ENCODE measurements at regions not wholly inside any gene's neighbourhood (a gene's known extent, or its start where the extent isn't known, plus 50 kb on each side); places are given as distances from the start of the nearest gene placed in this dataset.

DNA sequence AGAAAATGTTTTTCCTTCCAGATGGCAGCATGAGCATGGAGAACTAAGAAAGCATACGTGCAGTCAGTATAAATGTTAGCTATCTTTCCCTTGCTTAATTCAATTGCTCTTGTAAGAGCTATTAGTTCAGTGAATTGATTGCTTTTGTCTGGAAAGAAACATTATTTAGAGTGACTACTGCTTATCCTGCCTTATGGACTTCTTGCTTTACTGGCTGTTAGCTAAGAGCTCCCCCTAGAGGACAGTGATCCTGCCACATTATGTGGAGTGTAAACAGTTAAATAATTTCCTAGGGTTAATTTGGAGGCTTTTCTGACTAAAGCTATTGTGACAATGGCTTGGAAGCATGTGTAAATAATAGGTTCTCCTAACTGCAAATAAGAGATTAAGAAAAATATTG lies 1402.4 kb downstream of the FAM133A start:
- no peak overlapping the region for H3K4me3 ChIP-seq (ENCODE audit: low read depth in 1 of 3, low read length in 3 of 3)
- no peak for DNase-seq (ENCODE audit: low spot score)
- H3K27ac ChIP-seq (ENCODE audit: low read depth in 1 of 2, low read length in 2 of 2): no peak overlapping the region
- no peaks in the 10 kb centered on the region for H3K9me3 ChIP-seq (ENCODE audit: control insufficient read depth in 4 of 4, low read length in 3 of 4)
- TF ChIP-seq FOXA1 (IDR thresholded peaks at IDR 0.05): no peak
- no peak for TF ChIP-seq TAF1 (conservative IDR thresholded peaks at IDR 0.05)
- TF ChIP-seq, protein P1, sequence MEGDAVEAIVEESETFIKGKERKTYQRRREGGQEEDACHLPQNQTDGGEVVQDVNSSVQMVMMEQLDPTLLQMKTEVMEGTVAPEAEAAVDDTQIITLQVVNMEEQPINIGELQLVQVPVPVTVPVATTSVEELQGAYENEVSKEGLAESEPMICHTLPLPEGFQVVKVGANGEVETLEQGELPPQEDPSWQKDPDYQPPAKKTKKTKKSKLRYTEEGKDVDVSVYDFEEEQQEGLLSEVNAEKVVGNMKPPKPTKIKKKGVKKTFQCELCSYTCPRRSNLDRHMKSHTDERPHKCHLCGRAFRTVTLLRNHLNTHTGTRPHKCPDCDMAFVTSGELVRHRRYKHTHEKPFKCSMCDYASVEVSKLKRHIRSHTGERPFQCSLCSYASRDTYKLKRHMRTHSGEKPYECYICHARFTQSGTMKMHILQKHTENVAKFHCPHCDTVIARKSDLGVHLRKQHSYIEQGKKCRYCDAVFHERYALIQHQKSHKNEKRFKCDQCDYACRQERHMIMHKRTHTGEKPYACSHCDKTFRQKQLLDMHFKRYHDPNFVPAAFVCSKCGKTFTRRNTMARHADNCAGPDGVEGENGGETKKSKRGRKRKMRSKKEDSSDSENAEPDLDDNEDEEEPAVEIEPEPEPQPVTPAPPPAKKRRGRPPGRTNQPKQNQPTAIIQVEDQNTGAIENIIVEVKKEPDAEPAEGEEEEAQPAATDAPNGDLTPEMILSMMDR (IDR thresholded peaks at IDR 0.05; ENCODE audit: low read depth, low read length, missing input control): peak; percentile 17
- TF ChIP-seq HNF4A (conservative IDR thresholded peaks at IDR 0.05): no peak
- peak in 1 of 2 donors; percentile 52 for TF ChIP-seq RAD21 (IDR thresholded peaks at IDR 0.05)
- no peak for TF ChIP-seq EGR1 (IDR thresholded peaks at IDR 0.05; ENCODE audit: low read depth in 2 of 2)
- no peaks in the 10 kb centered on the region for H3K4me1 ChIP-seq (ENCODE audit: control insufficient read depth in 4 of 4, insufficient read depth in 4 of 4, low read length in 3 of 4)
- WGBS: 78% methylated on average over 1 of the region's 1 CpG
- peaks cover 0 to 3% (median 0%) of the 10 kb centered on the region in 4 donors for H3K27me3 ChIP-seq (ENCODE audit: control insufficient read depth in 4 of 4, insufficient read depth in 4 of 4, low read length in 3 of 4)
- no peaks in the 10 kb centered on the region for H3K36me3 ChIP-seq (ENCODE audit: control insufficient read depth in 4 of 4, insufficient read depth in 3 of 4, low read depth in 1 of 4, low read length in 3 of 4)
- no peak overlapping the region for H3K9ac ChIP-seq (ENCODE audit: low read depth in 1 of 2, low read length in 2 of 2)

DNA sequence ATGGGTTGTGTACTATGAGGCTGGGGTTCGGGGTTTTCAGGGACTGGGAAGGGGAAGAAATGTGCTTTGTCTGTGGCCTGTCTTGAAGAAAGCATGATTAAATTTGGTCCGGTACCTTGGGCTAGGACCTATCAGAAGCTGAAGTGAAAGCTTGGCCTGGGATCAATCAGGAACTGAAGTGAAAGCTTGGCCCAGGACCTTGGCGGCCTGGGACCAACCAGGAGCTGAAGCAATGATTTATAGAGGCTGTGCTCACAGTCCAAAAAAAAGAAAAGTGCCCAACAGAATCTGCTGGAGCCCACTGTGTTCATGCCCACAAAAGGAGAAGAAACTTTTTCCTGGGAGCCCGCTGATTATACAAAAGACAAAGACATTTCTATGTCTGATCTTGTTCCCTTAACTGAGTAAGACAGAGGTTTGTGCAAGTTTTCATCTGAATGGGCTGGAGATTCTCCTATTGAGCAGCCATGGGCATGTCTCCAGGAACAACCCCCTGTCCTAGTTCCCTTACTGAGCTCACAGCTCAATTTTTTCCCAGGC lies 1427.9 kb downstream of the FAM133A start:
- Histone ChIP-seq H3K4me1 (ENCODE audit: control insufficient read depth in 4 of 4, insufficient read depth in 4 of 4, low read length in 3 of 4) (no peaks in the 10 kb centered on the region), H3K9ac (ENCODE audit: low read depth in 1 of 2, low read length in 2 of 2) (no peak overlapping the region), H3K27ac (ENCODE audit: low read depth in 1 of 2, low read length in 2 of 2) (no peak overlapping the region), H3K27me3 (ENCODE audit: control insufficient read depth in 4 of 4, insufficient read depth in 4 of 4, low read length in 3 of 4) (no peaks in the 10 kb centered on the region), H3K9me3 (ENCODE audit: control insufficient read depth in 4 of 4, low read length in 3 of 4) (no peaks in the 10 kb centered on the region), H3K4me3 (ENCODE audit: low read depth in 1 of 3, low read length in 3 of 3) (no peak overlapping the region), H3K36me3 (ENCODE audit: control insufficient read depth in 4 of 4, insufficient read depth in 3 of 4, low read depth in 1 of 4, low read length in 3 of 4) (no peaks in the 10 kb centered on the region)
- no peak for TF ChIP-seq JUND (IDR thresholded peaks at IDR 0.05)
- TF ChIP-seq SP1 (IDR thresholded peaks at IDR 0.05): no peak
- TF ChIP-seq, protein P1 (IDR thresholded peaks at IDR 0.05; ENCODE audit: low read depth, low read length, missing input control): no peak
- TF ChIP-seq, protein P2, sequence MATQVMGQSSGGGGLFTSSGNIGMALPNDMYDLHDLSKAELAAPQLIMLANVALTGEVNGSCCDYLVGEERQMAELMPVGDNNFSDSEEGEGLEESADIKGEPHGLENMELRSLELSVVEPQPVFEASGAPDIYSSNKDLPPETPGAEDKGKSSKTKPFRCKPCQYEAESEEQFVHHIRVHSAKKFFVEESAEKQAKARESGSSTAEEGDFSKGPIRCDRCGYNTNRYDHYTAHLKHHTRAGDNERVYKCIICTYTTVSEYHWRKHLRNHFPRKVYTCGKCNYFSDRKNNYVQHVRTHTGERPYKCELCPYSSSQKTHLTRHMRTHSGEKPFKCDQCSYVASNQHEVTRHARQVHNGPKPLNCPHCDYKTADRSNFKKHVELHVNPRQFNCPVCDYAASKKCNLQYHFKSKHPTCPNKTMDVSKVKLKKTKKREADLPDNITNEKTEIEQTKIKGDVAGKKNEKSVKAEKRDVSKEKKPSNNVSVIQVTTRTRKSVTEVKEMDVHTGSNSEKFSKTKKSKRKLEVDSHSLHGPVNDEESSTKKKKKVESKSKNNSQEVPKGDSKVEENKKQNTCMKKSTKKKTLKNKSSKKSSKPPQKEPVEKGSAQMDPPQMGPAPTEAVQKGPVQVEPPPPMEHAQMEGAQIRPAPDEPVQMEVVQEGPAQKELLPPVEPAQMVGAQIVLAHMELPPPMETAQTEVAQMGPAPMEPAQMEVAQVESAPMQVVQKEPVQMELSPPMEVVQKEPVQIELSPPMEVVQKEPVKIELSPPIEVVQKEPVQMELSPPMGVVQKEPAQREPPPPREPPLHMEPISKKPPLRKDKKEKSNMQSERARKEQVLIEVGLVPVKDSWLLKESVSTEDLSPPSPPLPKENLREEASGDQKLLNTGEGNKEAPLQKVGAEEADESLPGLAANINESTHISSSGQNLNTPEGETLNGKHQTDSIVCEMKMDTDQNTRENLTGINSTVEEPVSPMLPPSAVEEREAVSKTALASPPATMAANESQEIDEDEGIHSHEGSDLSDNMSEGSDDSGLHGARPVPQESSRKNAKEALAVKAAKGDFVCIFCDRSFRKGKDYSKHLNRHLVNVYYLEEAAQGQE (IDR thresholded peaks at IDR 0.05): no peak
- no peak for TF ChIP-seq HNF4A (conservative IDR thresholded peaks at IDR 0.05)
- TF ChIP-seq, protein P3, sequence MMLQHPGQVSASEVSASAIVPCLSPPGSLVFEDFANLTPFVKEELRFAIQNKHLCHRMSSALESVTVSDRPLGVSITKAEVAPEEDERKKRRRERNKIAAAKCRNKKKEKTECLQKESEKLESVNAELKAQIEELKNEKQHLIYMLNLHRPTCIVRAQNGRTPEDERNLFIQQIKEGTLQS (IDR thresholded peaks at IDR 0.05): no peak
- no peak for TF ChIP-seq TAF1 (conservative IDR thresholded peaks at IDR 0.05)
- TF ChIP-seq RAD21 (IDR thresholded peaks at IDR 0.05): no peak
- TF ChIP-seq, protein P4, sequence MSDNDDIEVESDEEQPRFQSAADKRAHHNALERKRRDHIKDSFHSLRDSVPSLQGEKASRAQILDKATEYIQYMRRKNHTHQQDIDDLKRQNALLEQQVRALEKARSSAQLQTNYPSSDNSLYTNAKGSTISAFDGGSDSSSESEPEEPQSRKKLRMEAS (IDR thresholded peaks at IDR 0.05): no peak
- no peak for TF ChIP-seq YY1 (IDR thresholded peaks at IDR 0.05)
- TF ChIP-seq GABPA (IDR thresholded peaks at IDR 0.05 in 1 of 2, conservative IDR thresholded peaks at IDR 0.05 in 1 of 2): no peak
- no peak for TF ChIP-seq RXRA (IDR thresholded peaks at IDR 0.05)
- no peak for TF ChIP-seq FOXA2 (IDR thresholded peaks at IDR 0.05)
- no peak for TF ChIP-seq HNF4G (IDR thresholded peaks at IDR 0.05)
- no peak for TF ChIP-seq EGR1 (IDR thresholded peaks at IDR 0.05; ENCODE audit: low read depth in 2 of 2)
- TF ChIP-seq, protein P5, sequence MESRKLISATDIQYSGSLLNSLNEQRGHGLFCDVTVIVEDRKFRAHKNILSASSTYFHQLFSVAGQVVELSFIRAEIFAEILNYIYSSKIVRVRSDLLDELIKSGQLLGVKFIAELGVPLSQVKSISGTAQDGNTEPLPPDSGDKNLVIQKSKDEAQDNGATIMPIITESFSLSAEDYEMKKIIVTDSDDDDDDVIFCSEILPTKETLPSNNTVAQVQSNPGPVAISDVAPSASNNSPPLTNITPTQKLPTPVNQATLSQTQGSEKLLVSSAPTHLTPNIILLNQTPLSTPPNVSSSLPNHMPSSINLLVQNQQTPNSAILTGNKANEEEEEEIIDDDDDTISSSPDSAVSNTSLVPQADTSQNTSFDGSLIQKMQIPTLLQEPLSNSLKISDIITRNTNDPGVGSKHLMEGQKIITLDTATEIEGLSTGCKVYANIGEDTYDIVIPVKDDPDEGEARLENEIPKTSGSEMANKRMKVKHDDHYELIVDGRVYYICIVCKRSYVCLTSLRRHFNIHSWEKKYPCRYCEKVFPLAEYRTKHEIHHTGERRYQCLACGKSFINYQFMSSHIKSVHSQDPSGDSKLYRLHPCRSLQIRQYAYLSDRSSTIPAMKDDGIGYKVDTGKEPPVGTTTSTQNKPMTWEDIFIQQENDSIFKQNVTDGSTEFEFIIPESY (IDR thresholded peaks at IDR 0.05): no peak
- no peak for TF ChIP-seq NR2F2 (IDR thresholded peaks at IDR 0.05)
- no peak for TF ChIP-seq FOXA1 (IDR thresholded peaks at IDR 0.05)
- 75% methylated on average over 4 of the region's 4 CpGs for WGBS
- DNase-seq (ENCODE audit: low spot score): no peak

Data from liver (tissue), 8 donors.